BJ (cell line): ENCODE measurements at regions not wholly inside any gene's neighbourhood (a gene's known extent, or its start where the extent isn't known, plus 50 kb on each side); places are given as distances from the start of the nearest gene placed in this dataset.

Experiments used
- CTCF ChIA-PET: fragments of 350-600 bp; formaldehyde crosslinking; extraction: SDS; loops from one replicate; lab custom pipeline; 2021; ENCODE audit warnings: antibody characterized with exemption, inconsistent platforms; lab: Yijun Ruan, JAX
- POLR2A ChIA-PET: fragments of 300-600 bp; sonication (Branson Sonifier 250); formaldehyde crosslinking; extraction: SDS; loops from one replicate; lab custom pipeline; 2021; ENCODE audit warnings: antibody characterized with exemption; lab: Charles Lee
- DNase-seq: peaks from one replicate; pipeline ENCODE4 v3.0.0-alpha.2; 2011; ENCODE audit warnings: low read depth
- H3K27me3 ChIP-seq: 2 replicates; pipeline ENCODE4 v1.6.0; 2011; ENCODE audit warnings: low read length; ENCODE audit not compliant: control insufficient read depth, insufficient read depth
- H3K36me3 ChIP-seq: 2 replicates; pipeline ENCODE4 v1.5.1; 2011; ENCODE audit warnings: low read length; ENCODE audit not compliant: control insufficient read depth, insufficient read depth
- H3K4me3 ChIP-seq: 2 replicates; pipeline ENCODE4 v1.5.1; 2011; ENCODE audit warnings: low read depth, mild to moderate bottlenecking, control low read depth, low read length
- TF ChIP-seq, protein P1 (sequence below): IDR thresholded peaks from 2 replicates; pipeline ENCODE4 v1.5.1; 2011; ENCODE audit warnings: low read depth, mild to moderate bottlenecking, control low read depth, inconsistent platforms, low read length, moderate library complexity; ENCODE audit not compliant: insufficient read depth

GRCh38 chr3:44065311-44066094 is 176.2 kb upstream of the TOPAZ1 start:
- ChIA-PET POLR2A (no interaction called here), CTCF (interaction anchor here (0.6 to 1.6 kb wide), 3 partner anchors 12 to 1461 kb away, joined by 3 read pairs; no protein-coding TSS in a partner anchor)
- H3K27me3 ChIP-seq = no peaks in the 10 kb centered on the region
- DNase-seq = no peak
- no peaks in the 10 kb centered on the region for H3K36me3 ChIP-seq
- no peak overlapping the region for H3K4me3 ChIP-seq
- TF ChIP-seq, protein P1, sequence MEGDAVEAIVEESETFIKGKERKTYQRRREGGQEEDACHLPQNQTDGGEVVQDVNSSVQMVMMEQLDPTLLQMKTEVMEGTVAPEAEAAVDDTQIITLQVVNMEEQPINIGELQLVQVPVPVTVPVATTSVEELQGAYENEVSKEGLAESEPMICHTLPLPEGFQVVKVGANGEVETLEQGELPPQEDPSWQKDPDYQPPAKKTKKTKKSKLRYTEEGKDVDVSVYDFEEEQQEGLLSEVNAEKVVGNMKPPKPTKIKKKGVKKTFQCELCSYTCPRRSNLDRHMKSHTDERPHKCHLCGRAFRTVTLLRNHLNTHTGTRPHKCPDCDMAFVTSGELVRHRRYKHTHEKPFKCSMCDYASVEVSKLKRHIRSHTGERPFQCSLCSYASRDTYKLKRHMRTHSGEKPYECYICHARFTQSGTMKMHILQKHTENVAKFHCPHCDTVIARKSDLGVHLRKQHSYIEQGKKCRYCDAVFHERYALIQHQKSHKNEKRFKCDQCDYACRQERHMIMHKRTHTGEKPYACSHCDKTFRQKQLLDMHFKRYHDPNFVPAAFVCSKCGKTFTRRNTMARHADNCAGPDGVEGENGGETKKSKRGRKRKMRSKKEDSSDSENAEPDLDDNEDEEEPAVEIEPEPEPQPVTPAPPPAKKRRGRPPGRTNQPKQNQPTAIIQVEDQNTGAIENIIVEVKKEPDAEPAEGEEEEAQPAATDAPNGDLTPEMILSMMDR = no peak

GRCh38 chr3:44066806-44067205 is 174.9 kb upstream of the TOPAZ1 start:
- POLR2A ChIA-PET = no interaction called here
- DNase-seq = no peak
- TF ChIP-seq, protein P1 = no peak
- H3K4me3 ChIP-seq = no peak overlapping the region
- H3K36me3 ChIP-seq = no peaks in the 10 kb centered on the region
- CTCF ChIA-PET = interaction anchor here (1.1 to 1.6 kb wide), 3 partner anchors 13 to 47 kb away, joined by 3 read pairs; no protein-coding TSS in a partner anchor
- H3K27me3 ChIP-seq = no peaks in the 10 kb centered on the region

DNA sequence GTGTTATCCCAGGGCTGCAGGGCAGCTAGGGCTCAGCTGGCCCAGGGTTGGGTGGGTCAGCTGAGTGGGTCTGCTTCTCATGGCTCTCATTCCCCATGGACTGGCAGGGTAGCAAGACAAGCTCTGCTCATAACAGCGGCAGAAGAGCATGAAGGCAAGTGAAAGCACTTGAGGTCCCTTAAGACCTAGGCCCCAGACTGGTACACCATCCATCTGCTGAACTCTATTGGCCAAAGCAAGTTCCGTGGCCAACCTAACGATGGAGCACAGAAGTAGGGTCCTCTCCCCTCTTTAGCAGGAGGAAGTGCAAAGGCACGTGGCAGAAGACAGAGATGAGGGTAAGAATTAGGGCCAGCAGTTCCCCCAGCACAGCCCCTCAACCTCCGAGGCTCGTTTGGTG is 174.3 kb upstream of the TOPAZ1 start:
- DNase-seq = no peak
- TF ChIP-seq, protein P1 = no peak
- H3K36me3 ChIP-seq = no peaks in the 10 kb centered on the region
- ChIA-PET POLR2A (no interaction called here), CTCF (interaction anchor here (1.4 to 1.6 kb wide), 2 partner anchors 13 to 46 kb away, joined by 3 read pairs; no protein-coding TSS in a partner anchor)
- no peaks in the 10 kb centered on the region for H3K27me3 ChIP-seq
- no peak overlapping the region for H3K4me3 ChIP-seq

GRCh38 chr3:44068753-44069152 is 172.9 kb upstream of the TOPAZ1 start:
- ChIA-PET CTCF (no interaction called here), POLR2A (no interaction called here)
- no peaks in the 10 kb centered on the region for H3K36me3 ChIP-seq
- no peak for DNase-seq
- no peaks in the 10 kb centered on the region for H3K27me3 ChIP-seq
- no peak overlapping the region for H3K4me3 ChIP-seq
- TF ChIP-seq, protein P1 = no peak

DNA sequence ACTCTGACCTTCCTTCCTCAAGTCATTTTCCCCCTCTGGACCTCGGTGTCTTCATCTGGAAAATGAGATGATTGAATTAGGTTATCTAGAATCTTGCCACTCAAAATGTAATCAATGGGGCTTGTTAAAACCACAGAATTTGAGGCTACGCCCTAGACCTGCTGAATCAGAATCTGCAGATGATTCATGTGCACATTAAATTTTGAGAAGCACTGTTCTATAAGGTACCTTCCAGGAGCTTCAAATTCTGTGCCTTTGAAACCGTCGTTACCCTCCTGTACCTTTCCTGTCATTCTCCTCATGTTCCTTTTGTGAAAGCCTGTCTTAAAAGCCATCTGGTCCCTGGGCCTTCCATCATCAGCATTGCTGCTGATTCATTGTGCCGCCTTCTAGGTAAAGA is 172.4 kb upstream of the TOPAZ1 start:
- CTCF ChIA-PET = interaction anchor here (0.6 kb wide), 1 partner anchor 154 kb away, joined by 3 read pairs; no protein-coding TSS in a partner anchor
- no peak for DNase-seq
- Histone ChIP-seq H3K27me3 (no peaks in the 10 kb centered on the region), H3K36me3 (no peaks in the 10 kb centered on the region), H3K4me3 (no peak overlapping the region)
- POLR2A ChIA-PET = no interaction called here
- TF ChIP-seq, protein P1 = no peak
